ENCODE measurements at regions not wholly inside any gene's neighbourhood (a gene's known extent, or its start where the extent isn't known, plus 50 kb on each side); places are given as distances from the start of the nearest gene placed in this dataset.

- no peak for DNase-seq (ENCODE audit: low spot score)
- no peaks in the 10 kb centered on the region for H3K9me3 Mint-ChIP-seq (ENCODE audit: unreplicated experiment)
These were observed 479.9 kb upstream of the TNP1 start for GRCh38 chr2:217339753-217340152.

GRCh38 chr2:217338306-217338916 is 478.5 kb upstream of the TNP1 start:
- Mint-ChIP-seq H3K4me3 (ENCODE audit: unreplicated experiment) (no peak overlapping the region), H3K27ac (ENCODE audit: unreplicated experiment) (no peak overlapping the region), H3K36me3 (ENCODE audit: low read depth, unreplicated experiment) (no peaks in the 10 kb centered on the region), H3K4me1 (ENCODE audit: unreplicated experiment) (no peaks in the 10 kb centered on the region), H3K27me3 (ENCODE audit: unreplicated experiment) (no peaks in the 10 kb centered on the region), H3K9me3 (ENCODE audit: unreplicated experiment) (no peaks in the 10 kb centered on the region)
- TF ChIP-seq, protein P1, sequence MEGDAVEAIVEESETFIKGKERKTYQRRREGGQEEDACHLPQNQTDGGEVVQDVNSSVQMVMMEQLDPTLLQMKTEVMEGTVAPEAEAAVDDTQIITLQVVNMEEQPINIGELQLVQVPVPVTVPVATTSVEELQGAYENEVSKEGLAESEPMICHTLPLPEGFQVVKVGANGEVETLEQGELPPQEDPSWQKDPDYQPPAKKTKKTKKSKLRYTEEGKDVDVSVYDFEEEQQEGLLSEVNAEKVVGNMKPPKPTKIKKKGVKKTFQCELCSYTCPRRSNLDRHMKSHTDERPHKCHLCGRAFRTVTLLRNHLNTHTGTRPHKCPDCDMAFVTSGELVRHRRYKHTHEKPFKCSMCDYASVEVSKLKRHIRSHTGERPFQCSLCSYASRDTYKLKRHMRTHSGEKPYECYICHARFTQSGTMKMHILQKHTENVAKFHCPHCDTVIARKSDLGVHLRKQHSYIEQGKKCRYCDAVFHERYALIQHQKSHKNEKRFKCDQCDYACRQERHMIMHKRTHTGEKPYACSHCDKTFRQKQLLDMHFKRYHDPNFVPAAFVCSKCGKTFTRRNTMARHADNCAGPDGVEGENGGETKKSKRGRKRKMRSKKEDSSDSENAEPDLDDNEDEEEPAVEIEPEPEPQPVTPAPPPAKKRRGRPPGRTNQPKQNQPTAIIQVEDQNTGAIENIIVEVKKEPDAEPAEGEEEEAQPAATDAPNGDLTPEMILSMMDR (IDR thresholded peaks at IDR 0.05; ENCODE audit: unreplicated experiment), result no peak
- DNase-seq (ENCODE audit: low spot score), result no peak

More at GRCh38 chr2:217339753-217340152, 479.9 kb upstream of the TNP1 start:
- H3K36me3 Mint-ChIP-seq (ENCODE audit: low read depth, unreplicated experiment), result no peaks in the 10 kb centered on the region
- H3K27ac Mint-ChIP-seq (ENCODE audit: unreplicated experiment), result no peak overlapping the region
- H3K27me3 Mint-ChIP-seq (ENCODE audit: unreplicated experiment), result no peaks in the 10 kb centered on the region
- TF ChIP-seq, protein P1 (IDR thresholded peaks at IDR 0.05; ENCODE audit: unreplicated experiment), result no peak
- H3K4me3 Mint-ChIP-seq (ENCODE audit: unreplicated experiment), result no peak overlapping the region
- no peaks in the 10 kb centered on the region for H3K4me1 Mint-ChIP-seq (ENCODE audit: unreplicated experiment)

GRCh38 chr2:217337771-217338170 is 477.9 kb upstream of the TNP1 start:
- no peak for DNase-seq (ENCODE audit: low spot score)
- peaks cover 2% of the 10 kb centered on the region for H3K4me1 Mint-ChIP-seq (ENCODE audit: unreplicated experiment)
- H3K9me3 Mint-ChIP-seq (ENCODE audit: unreplicated experiment), result no peaks in the 10 kb centered on the region
- no peak overlapping the region for H3K27ac Mint-ChIP-seq (ENCODE audit: unreplicated experiment)
- TF ChIP-seq, protein P1 (IDR thresholded peaks at IDR 0.05; ENCODE audit: unreplicated experiment), result no peak
- H3K4me3 Mint-ChIP-seq (ENCODE audit: unreplicated experiment), result no peak overlapping the region
- no peaks in the 10 kb centered on the region for H3K27me3 Mint-ChIP-seq (ENCODE audit: unreplicated experiment)
- H3K36me3 Mint-ChIP-seq (ENCODE audit: low read depth, unreplicated experiment), result no peaks in the 10 kb centered on the region

- no peak overlapping the region for H3K4me3 Mint-ChIP-seq (ENCODE audit: unreplicated experiment)
- H3K4me1 Mint-ChIP-seq (ENCODE audit: unreplicated experiment), result peaks cover 11% of the 10 kb centered on the region
- no peaks in the 10 kb centered on the region for H3K9me3 Mint-ChIP-seq (ENCODE audit: unreplicated experiment)
- no peak for DNase-seq (ENCODE audit: low spot score)
- H3K36me3 Mint-ChIP-seq (ENCODE audit: low read depth, unreplicated experiment), result no peaks in the 10 kb centered on the region
- TF ChIP-seq, protein P1 (IDR thresholded peaks at IDR 0.05; ENCODE audit: unreplicated experiment), result no peak
- H3K27ac Mint-ChIP-seq (ENCODE audit: unreplicated experiment), result no peak overlapping the region
- H3K27me3 Mint-ChIP-seq (ENCODE audit: unreplicated experiment), result no peaks in the 10 kb centered on the region
These were observed 476.8 kb upstream of the TNP1 start for GRCh38 chr2:217336694-217337093.

GRCh38 chr2:217335341-217335966 is 475.6 kb upstream of the TNP1 start:
- peaks cover 18% of the 10 kb centered on the region for H3K4me1 Mint-ChIP-seq (ENCODE audit: unreplicated experiment)
- no peaks in the 10 kb centered on the region for H3K36me3 Mint-ChIP-seq (ENCODE audit: low read depth, unreplicated experiment)
- DNase-seq (ENCODE audit: low spot score), result no peak
- TF ChIP-seq, protein P1 (IDR thresholded peaks at IDR 0.05; ENCODE audit: unreplicated experiment), result no peak
- peaks cover 2% of the 10 kb centered on the region for H3K27me3 Mint-ChIP-seq (ENCODE audit: unreplicated experiment)
- no peaks in the 10 kb centered on the region for H3K9me3 Mint-ChIP-seq (ENCODE audit: unreplicated experiment)
- no peak overlapping the region for H3K27ac Mint-ChIP-seq (ENCODE audit: unreplicated experiment)
- H3K4me3 Mint-ChIP-seq (ENCODE audit: unreplicated experiment), result no peak overlapping the region
